Peyer's patch (tissue), 4 donors: ENCODE measurements at regions not wholly inside any gene's neighbourhood (a gene's known extent, or its start where the extent isn't known, plus 50 kb on each side); places are given as distances from the start of the nearest gene placed in this dataset.

ENCODE experiments used
- CTCF ChIP-seq, 6 experiments: fragments of 450-650 bp in 4 of 6; fragments of 200-600 bp in 2 of 6; sonication (generic) in 1 of 6; IDR thresholded peaks; one replicate each; pipeline ENCODE4 v1.5.1; 2017 to 2019; ENCODE audit warnings: antibody characterized with exemption in 6 of 6, mild to moderate bottlenecking in 3 of 6, moderate library complexity in 1 of 6
- POLR2A ChIP-seq, 2 donors: fragments of 450-650 bp; IDR thresholded peaks; one replicate each; pipeline ENCODE4 v1.5.1; 2017; ENCODE audit warnings: antibody characterized with exemption in 2 of 2, mild to moderate bottlenecking in 2 of 2, moderate library complexity in 2 of 2

- no peak for TF ChIP-seq CTCF (IDR thresholded peaks at IDR 0.05)
- no peak for TF ChIP-seq POLR2A (IDR thresholded peaks at IDR 0.05)
These were observed 817.4 kb downstream of the NTRK3 start for GRCh38 chr15:87439090-87439489.
